SH-SY5Y (cell line): ENCODE measurements at regions not wholly inside any gene's neighbourhood (a gene's known extent, or its start where the extent isn't known, plus 50 kb on each side); places are given as distances from the start of the nearest gene placed in this dataset.

Experiments used
- GATA2 ChIP-seq: IDR thresholded peaks from 2 replicates; pipeline ENCODE4 v1.6.1; 2011; ENCODE audit warnings: mild to moderate bottlenecking, low read depth, low read length
- GATA3 ChIP-seq: IDR thresholded peaks from 2 replicates; pipeline ENCODE4 v1.6.1; 2011; ENCODE audit warnings: low read depth, mild to moderate bottlenecking, low read length, moderate library complexity

DNA sequence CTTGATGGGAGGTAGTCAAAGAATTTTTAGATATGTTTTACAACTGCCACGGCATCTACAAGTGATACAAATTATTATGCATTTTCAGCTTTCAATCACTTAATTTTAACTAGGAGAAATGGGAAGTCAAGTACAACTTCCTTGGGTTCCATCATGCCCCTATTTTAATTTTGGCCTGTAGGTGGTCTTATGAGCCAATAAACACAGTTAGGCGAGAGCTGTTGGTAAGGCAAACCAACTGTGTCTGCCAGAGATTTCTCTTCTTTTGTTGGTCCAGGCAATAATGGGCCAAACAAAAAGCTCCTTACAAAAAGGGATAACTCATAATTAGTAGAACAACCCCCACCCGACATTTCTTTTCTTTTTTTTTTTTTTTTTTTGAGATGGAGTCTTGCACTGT is 63.3 kb upstream of the ARX start:
- no peak for TF ChIP-seq GATA2
- TF ChIP-seq GATA3, result no peak
